GM12878 (cell line): ENCODE measurements at regions not wholly inside any gene's neighbourhood (a gene's known extent, or its start where the extent isn't known, plus 50 kb on each side); places are given as distances from the start of the nearest gene placed in this dataset.

Experiments used
- ATAC-seq: fragments of 200-7000 bp; cut with Tn5 transposase; 3 replicates; pipeline ENCODE4 v1.9.1; 2020; ENCODE audit warnings: mild to moderate bottlenecking, moderate library complexity
- BruUV-seq: library from RNA; stranded (reverse); fragments of 400-500 nt; replicated peaks from 2 replicates; lab custom pipeline; 2021; lab: Mats Ljungman, UMichigan
- CTCF ChIA-PET: fragments of 300-600 bp; sonication (Branson Sonifier 250); formaldehyde crosslinking; extraction: SDS; loops from one replicate; lab custom pipeline; 2021; ENCODE audit warnings: inconsistent platforms; lab: Yijun Ruan, JAX
- POLR2A ChIA-PET: fragments of 350-600 bp; formaldehyde crosslinking; extraction: SDS; loops from one replicate; lab custom pipeline; 2021; ENCODE audit warnings: inconsistent platforms; lab: Charles Lee
- RAD21 ChIA-PET: fragments of 300-600 bp; sonication (Branson Sonifier 250); formaldehyde crosslinking; loops from one replicate; lab custom pipeline; 2023; ENCODE audit warnings: antibody characterized with exemption; ENCODE audit not compliant: unreplicated experiment; lab: Charles Lee
- SMC1A ChIA-PET: fragments of 300-600 bp; sonication (Branson Sonifier 250); formaldehyde crosslinking; loops from one replicate; lab custom pipeline; 2023; ENCODE audit not compliant: unreplicated experiment, uncharacterized antibody; lab: Charles Lee
- DNase-seq: peaks from one replicate; pipeline ENCODE4 v3.0.0-alpha.2; 2011; ENCODE audit warnings: low read depth, low spot score
- FAIRE-seq: peaks from 3 replicates; lab custom pipeline; 2011; peaks lifted over from hg19 to GRCh38; lab: Jason Lieb, UNC
- H2AFZ ChIP-seq: 2 replicates; pipeline ENCODE4 v1.6.0; 2011; ENCODE audit warnings: low read depth, low read length, control low read depth; ENCODE audit not compliant: control insufficient read depth
- H3K27ac ChIP-seq: 2 replicates; pipeline ENCODE4 v1.5.1; 2011; ENCODE audit warnings: control low read depth; ENCODE audit not compliant: control insufficient read depth, insufficient read depth
- H3K27me3 ChIP-seq, 2 experiments: replicated peaks in 1 of 2; 2 replicates each; pipeline versions ENCODE4 v1.6.0 to v1.6.1; 2011; ENCODE audit warnings: low read length in 1 of 2; ENCODE audit not compliant: control insufficient read depth in 2 of 2, insufficient read depth in 2 of 2
- H3K36me3 ChIP-seq, 2 experiments: 2 replicates each; pipeline ENCODE4 v1.5.1; 2011; ENCODE audit warnings: low read length in 1 of 2; ENCODE audit not compliant: control insufficient read depth in 2 of 2, insufficient read depth in 2 of 2
- H3K4me1 ChIP-seq: 2 replicates; pipeline ENCODE4 v1.6.1; 2011; ENCODE audit warnings: mild to moderate bottlenecking, low read length, moderate library complexity, mixed read lengths; ENCODE audit not compliant: control insufficient read depth, insufficient read depth
- H3K4me2 ChIP-seq: 2 replicates; pipeline ENCODE4 v1.6.0; 2011; ENCODE audit warnings: control low read depth; ENCODE audit not compliant: control insufficient read depth, insufficient read depth
- H3K4me3 ChIP-seq: fragments of 200-600 bp; sonication (generic); 2 replicates; pipeline ENCODE4 v1.5.1; 2016
- H3K79me2 ChIP-seq: 2 replicates; pipeline ENCODE4 v1.6.0; 2011; ENCODE audit warnings: low read length; ENCODE audit not compliant: control insufficient read depth, insufficient read depth
- H3K9ac ChIP-seq: 2 replicates; pipeline ENCODE4 v1.8.0; 2011; ENCODE audit warnings: low read length, control low read depth, mixed read lengths; ENCODE audit not compliant: control insufficient read depth, insufficient read depth
- H3K9me3 ChIP-seq: replicated peaks from 3 replicates; pipeline ENCODE4 v1.5.1; 2011; ENCODE audit warnings: mild to moderate bottlenecking, low read length; ENCODE audit not compliant: control insufficient read depth, insufficient read depth
- H4K20me1 ChIP-seq: 2 replicates; pipeline ENCODE4 v1.6.0; 2011; ENCODE audit not compliant: control insufficient read depth, insufficient read depth
- ASH2L ChIP-seq: fragments of 300-600, 200-600 bp; sonication (generic); IDR thresholded peaks from 2 replicates; pipeline ENCODE4 v1.6.1; 2017; ENCODE audit warnings: low read depth, mild to moderate bottlenecking, borderline replicate concordance
- FOXM1 ChIP-seq: IDR thresholded peaks from 2 replicates; pipeline ENCODE4 v1.6.1; 2012; ENCODE audit warnings: low read depth, mild to moderate bottlenecking, inconsistent platforms, low read length, moderate library complexity
- MTA2 ChIP-seq: fragments of 450-650 bp; IDR thresholded peaks from 2 replicates; pipeline ENCODE4 v1.6.1; 2016; ENCODE audit warnings: low read depth, mild to moderate bottlenecking, moderate library complexity
- NBN ChIP-seq: fragments of 450-650 bp; IDR thresholded peaks from 2 replicates; pipeline ENCODE4 v1.6.1; 2016
- NFXL1 ChIP-seq: fragments of 450-650 bp; IDR thresholded peaks from 2 replicates; pipeline ENCODE4 v1.6.1; 2017; ENCODE audit warnings: antibody characterized with exemption, mild to moderate bottlenecking, borderline replicate concordance
- NFYA ChIP-seq: IDR thresholded peaks from 2 replicates; pipeline ENCODE4 v1.6.1; 2011; ENCODE audit warnings: low read depth, mild to moderate bottlenecking, low read length, improper control_type of control experiment, borderline replicate concordance
- POLR2A ChIP-seq: IDR thresholded peaks from 2 replicates; pipeline ENCODE4 v1.6.1; 2011; ENCODE audit warnings: low read depth, mild to moderate bottlenecking, low read length
- POLR2AphosphoS5 ChIP-seq: IDR thresholded peaks from 2 replicates; pipeline ENCODE4 v1.6.1; 2011; ENCODE audit warnings: mild to moderate bottlenecking, low read length, inconsistent platforms
- RAD21 ChIP-seq: IDR thresholded peaks from 2 replicates; pipeline ENCODE4 v1.6.1; 2011; ENCODE audit warnings: mild to moderate bottlenecking, low read depth, low read length, moderate library complexity; ENCODE audit not compliant: insufficient read depth
- RBBP5 ChIP-seq: fragments of 200-600 bp; sonication (generic); conservative IDR thresholded peaks from 2 replicates; pipeline ENCODE4 v1.6.1; 2016
- SREBF1 ChIP-seq: IDR thresholded peaks from 2 replicates; pipeline ENCODE4 v1.6.1; 2012; ENCODE audit warnings: mild to moderate bottlenecking, low read length
- TBL1XR1 ChIP-seq: IDR thresholded peaks from 2 replicates; pipeline ENCODE4 v1.6.1; 2012; ENCODE audit warnings: low read depth, low read length, improper control_type of control experiment
- whole genome bisulfite sequencing: methylation state at CpG from one replicate; pipeline ENCODE4 v1.1.6; 2016; ENCODE audit warnings: low lambda C conversion rate; ENCODE audit not compliant: insufficient replicate concordance, insufficient coverage; ENCODE audit errors: missing lambda C conversion rate; 5-methylcytosine and 5-hydroxymethylcytosine counted together
- in situ Hi-C: fragments of 300-500 bp; cut with MboI; formaldehyde crosslinking; loops from 9 replicates; pipeline ENCODE4 v1.14.3; 2018; ENCODE audit warnings: mixed read lengths
- intact Hi-C: fragments of 100-400 bp; cut with micrococcal nuclease; formaldehyde crosslinking; loops from one replicate; pipeline ENCODE4 v1.14.2; 2022; ENCODE audit not compliant: unreplicated experiment
- TF ChIP-seq, protein P1 (sequence below): fragments of 150-350 bp; IDR thresholded peaks from 2 replicates; pipeline ENCODE4 v1.6.1; 2016; ENCODE audit warnings: low read depth, low read length
- TF ChIP-seq, protein P2 (sequence below): fragments of 450-650 bp; IDR thresholded peaks from 2 replicates; pipeline ENCODE4 v1.6.1; 2016; ENCODE audit warnings: mild to moderate bottlenecking

DNA sequence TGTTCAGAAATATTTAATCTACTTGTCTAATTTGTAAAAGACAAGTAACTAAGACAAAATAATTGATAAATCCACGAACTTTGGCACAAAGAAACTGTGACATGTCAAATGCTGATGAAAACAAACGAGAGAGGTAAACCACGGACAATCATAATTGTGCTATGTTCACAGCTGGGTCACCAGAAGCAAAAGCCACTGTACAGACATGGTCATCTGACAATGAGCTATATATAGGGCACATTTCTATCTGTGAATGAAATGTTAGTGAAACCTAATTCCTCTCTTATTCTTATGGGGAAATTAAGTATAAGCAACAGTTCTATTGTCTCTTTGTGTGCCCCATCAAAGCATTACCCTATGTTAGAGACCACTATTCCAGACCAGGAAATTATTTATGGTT, 444.0 kb upstream of the TRAM1L1 start:
- TF ChIP-seq NBN = no peak
- TF ChIP-seq NFYA = no peak
- TF ChIP-seq POLR2AphosphoS5 = no peak
- no peak for TF ChIP-seq POLR2A
- TF ChIP-seq RBBP5 = no peak
- TF ChIP-seq MTA2 = peak; percentile 37; the same call in 1 of the 2 replicates
- Histone ChIP-seq H3K9ac (no peak overlapping the region), H3K4me2 (no peak overlapping the region), H4K20me1 (no peaks in the 10 kb centered on the region), H3K4me3 (no peak overlapping the region), H3K36me3 (no peaks in the 10 kb centered on the region), H3K9me3 (no peaks in the 10 kb centered on the region), H3K27ac (no peak overlapping the region), H3K4me1 (no peaks in the 10 kb centered on the region), H3K27me3 (no peaks in the 10 kb centered on the region), H3K79me2 (no peaks in the 10 kb centered on the region), H2AFZ (no peak overlapping the region)
- no TSS peak for BruUV-seq
- ChIA-PET SMC1A (no interaction called here), RAD21 (no interaction called here), CTCF (interaction anchor here (0.5 kb wide), 1 partner anchor 29 kb away, joined by 3 read pairs; no protein-coding TSS in a partner anchor), POLR2A (no interaction called here)
- FAIRE-seq (no peak), ATAC-seq (no peak), DNase-seq (no peak)
- 3% methylated on average over 3 of the region's 3 CpGs for WGBS
- intact Hi-C loops = no loop called here
- in situ Hi-C loops = no loop called here

DNA sequence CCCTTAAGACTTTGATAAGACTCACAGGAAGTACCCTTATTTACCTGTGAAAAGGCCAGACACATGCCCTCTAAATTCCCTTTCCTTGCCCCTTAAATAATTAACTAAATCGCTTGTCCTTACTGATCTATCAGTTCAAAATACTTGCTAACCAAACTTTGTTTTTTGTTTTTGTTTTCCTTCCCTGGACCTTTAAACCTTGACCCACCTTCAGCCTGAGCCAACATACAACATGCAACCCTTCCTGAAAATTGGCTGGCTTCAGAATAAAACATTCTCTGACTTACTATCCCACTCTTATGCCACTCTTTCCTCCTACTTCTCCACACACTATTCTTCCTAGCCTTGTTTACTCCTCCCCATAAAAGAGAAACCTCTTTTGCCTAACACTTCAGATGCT, 448.1 kb upstream of the TRAM1L1 start:
- in situ Hi-C loops = no loop called here
- no peak overlapping the region for H3K4me3 ChIP-seq
- no peaks in the 10 kb centered on the region for H3K9me3 ChIP-seq
- H2AFZ ChIP-seq = no peak overlapping the region
- H3K9ac ChIP-seq = no peak overlapping the region
- ChIA-PET CTCF (no interaction called here), POLR2A (no interaction called here), SMC1A (no interaction called here), RAD21 (no interaction called here)
- no peak overlapping the region for H3K4me2 ChIP-seq
- ATAC-seq = no peak
- no peaks in the 10 kb centered on the region for H3K36me3 ChIP-seq
- no peak for FAIRE-seq
- intact Hi-C loops = no loop called here
- DNase-seq = no peak
- no TSS peak for BruUV-seq
- WGBS = 35% methylated on average over 1 of the region's 1 CpG
- H3K27me3 ChIP-seq = no peaks in the 10 kb centered on the region
- H3K27ac ChIP-seq = no peak overlapping the region
- H3K79me2 ChIP-seq = no peaks in the 10 kb centered on the region
- no peaks in the 10 kb centered on the region for H4K20me1 ChIP-seq
- no peaks in the 10 kb centered on the region for H3K4me1 ChIP-seq
- TF ChIP-seq NFXL1 (no peak), TBL1XR1 (no peak), ASH2L (no peak), SREBF1 (no peak), RAD21 (no peak), FOXM1 (no peak)
- TF ChIP-seq, protein P1, sequence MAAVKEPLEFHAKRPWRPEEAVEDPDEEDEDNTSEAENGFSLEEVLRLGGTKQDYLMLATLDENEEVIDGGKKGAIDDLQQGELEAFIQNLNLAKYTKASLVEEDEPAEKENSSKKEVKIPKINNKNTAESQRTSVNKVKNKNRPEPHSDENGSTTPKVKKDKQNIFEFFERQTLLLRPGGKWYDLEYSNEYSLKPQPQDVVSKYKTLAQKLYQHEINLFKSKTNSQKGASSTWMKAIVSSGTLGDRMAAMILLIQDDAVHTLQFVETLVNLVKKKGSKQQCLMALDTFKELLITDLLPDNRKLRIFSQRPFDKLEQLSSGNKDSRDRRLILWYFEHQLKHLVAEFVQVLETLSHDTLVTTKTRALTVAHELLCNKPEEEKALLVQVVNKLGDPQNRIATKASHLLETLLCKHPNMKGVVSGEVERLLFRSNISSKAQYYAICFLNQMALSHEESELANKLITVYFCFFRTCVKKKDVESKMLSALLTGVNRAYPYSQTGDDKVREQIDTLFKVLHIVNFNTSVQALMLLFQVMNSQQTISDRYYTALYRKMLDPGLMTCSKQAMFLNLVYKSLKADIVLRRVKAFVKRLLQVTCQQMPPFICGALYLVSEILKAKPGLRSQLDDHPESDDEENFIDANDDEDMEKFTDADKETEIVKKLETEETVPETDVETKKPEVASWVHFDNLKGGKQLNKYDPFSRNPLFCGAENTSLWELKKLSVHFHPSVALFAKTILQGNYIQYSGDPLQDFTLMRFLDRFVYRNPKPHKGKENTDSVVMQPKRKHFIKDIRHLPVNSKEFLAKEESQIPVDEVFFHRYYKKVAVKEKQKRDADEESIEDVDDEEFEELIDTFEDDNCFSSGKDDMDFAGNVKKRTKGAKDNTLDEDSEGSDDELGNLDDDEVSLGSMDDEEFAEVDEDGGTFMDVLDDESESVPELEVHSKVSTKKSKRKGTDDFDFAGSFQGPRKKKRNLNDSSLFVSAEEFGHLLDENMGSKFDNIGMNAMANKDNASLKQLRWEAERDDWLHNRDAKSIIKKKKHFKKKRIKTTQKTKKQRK = no peak
- TF ChIP-seq, protein P2, sequence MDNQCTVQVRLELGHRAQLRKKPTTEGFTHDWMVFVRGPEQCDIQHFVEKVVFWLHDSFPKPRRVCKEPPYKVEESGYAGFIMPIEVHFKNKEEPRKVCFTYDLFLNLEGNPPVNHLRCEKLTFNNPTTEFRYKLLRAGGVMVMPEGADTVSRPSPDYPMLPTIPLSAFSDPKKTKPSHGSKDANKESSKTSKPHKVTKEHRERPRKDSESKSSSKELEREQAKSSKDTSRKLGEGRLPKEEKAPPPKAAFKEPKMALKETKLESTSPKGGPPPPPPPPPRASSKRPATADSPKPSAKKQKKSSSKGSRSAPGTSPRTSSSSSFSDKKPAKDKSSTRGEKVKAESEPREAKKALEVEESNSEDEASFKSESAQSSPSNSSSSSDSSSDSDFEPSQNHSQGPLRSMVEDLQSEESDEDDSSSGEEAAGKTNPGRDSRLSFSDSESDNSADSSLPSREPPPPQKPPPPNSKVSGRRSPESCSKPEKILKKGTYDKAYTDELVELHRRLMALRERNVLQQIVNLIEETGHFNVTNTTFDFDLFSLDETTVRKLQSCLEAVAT = no peak
